Ishikawa (cell line): ENCODE measurements at regions not wholly inside any gene's neighbourhood (a gene's known extent, or its start where the extent isn't known, plus 50 kb on each side); places are given as distances from the start of the nearest gene placed in this dataset.

Experiments
- EGR1 ChIP-seq: IDR thresholded peaks from 2 replicates; pipeline ENCODE4 v1.6.1; 2012
- EP300 ChIP-seq: IDR thresholded peaks from 2 replicates; pipeline ENCODE4 v1.6.1; 2012; ENCODE audit warnings: borderline replicate concordance
- RAD21 ChIP-seq: IDR thresholded peaks from 2 replicates; pipeline ENCODE4 v1.6.1; 2012; ENCODE audit warnings: low read depth
- YY1 ChIP-seq: IDR thresholded peaks from 2 replicates; pipeline ENCODE4 v1.6.1; 2012; ENCODE audit warnings: low read depth
- TF ChIP-seq, protein P1 (sequence below): IDR thresholded peaks from 2 replicates; pipeline ENCODE4 v1.6.1; 2012

GRCh38 chr5:7976411-7977190, 107.7 kb downstream of the MTRR start:
- TF ChIP-seq, protein P1, sequence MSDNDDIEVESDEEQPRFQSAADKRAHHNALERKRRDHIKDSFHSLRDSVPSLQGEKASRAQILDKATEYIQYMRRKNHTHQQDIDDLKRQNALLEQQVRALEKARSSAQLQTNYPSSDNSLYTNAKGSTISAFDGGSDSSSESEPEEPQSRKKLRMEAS = no peak
- TF ChIP-seq EP300 (no peak), RAD21 (no peak), EGR1 (no peak), YY1 (no peak)
